Ascending aorta (tissue), 2 donors: ENCODE measurements at regions not wholly inside any gene's neighbourhood (a gene's known extent, or its start where the extent isn't known, plus 50 kb on each side); places are given as distances from the start of the nearest gene placed in this dataset.

Experiments
- DNase-seq, 2 donors: peaks; one replicate each; pipeline ENCODE4 v3.0.0-alpha.2; 2019; ENCODE audit warnings: low spot score in 2 of 2
- H3K27ac ChIP-seq, 2 donors: fragments of 200-600 bp; sonication (generic); one replicate each; pipeline ENCODE4 v1.5.1; 2016 to 2017; ENCODE audit warnings: mild to moderate bottlenecking in 1 of 2
- H3K27me3 ChIP-seq: fragments of 200-600 bp; sonication (generic); one replicate; pipeline ENCODE4 v1.5.1; 2017
- H3K36me3 ChIP-seq, 2 donors: fragments of 200-600 bp; sonication (generic); one replicate each; pipeline ENCODE4 v1.5.1; 2016
- H3K4me1 ChIP-seq, 2 donors: fragments of 200-600 bp; sonication (generic); one replicate each; pipeline ENCODE4 v1.5.1; 2016 to 2017; ENCODE audit warnings: mild to moderate bottlenecking in 1 of 2
- H3K4me3 ChIP-seq, 2 donors: fragments of 200-600 bp; sonication (generic); one replicate each; pipeline ENCODE4 v1.5.1; 2016 to 2017; ENCODE audit warnings: mild to moderate bottlenecking in 1 of 2
- H3K9me3 ChIP-seq, 2 donors: fragments of 200-600 bp; sonication (generic); one replicate each; pipeline ENCODE4 v1.5.1; 2016
- intact Hi-C: fragments of 100-400 bp; cut with DNase I; formaldehyde crosslinking; loops from one replicate; pipeline ENCODE4 v1.15.1; 2023
- TF ChIP-seq, protein P1 (sequence below), 3 experiments: fragments of 200-600 bp in 2 of 3; fragments of 450-650 bp in 1 of 3; sonication (generic) in 2 of 3; IDR thresholded peaks; one replicate each; pipeline ENCODE4 v1.5.1; 2016 to 2019; ENCODE audit warnings: antibody characterized with exemption in 3 of 3, mild to moderate bottlenecking in 1 of 3, moderate library complexity in 1 of 3

DNA sequence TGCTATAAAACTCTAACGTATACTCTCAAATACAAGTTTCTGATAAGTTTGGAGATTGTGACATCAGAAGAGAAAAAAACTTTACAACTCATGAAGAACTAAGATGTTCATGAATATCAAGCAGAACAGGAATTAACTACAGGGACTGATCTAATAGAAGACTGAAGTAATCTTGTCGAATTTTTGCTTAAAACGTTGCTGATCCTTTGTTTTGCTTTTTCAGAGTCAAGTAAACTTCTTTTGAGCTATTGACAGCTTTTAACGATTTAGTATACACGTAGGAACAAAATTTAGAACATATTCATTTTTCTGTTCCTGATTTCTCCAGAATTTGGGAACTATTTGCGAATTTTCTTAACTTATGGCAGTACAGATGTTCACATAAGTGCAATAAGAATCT lies 610.2 kb downstream of the SI start:
- no peak for DNase-seq
- H3K27ac ChIP-seq: no peak overlapping the region
- H3K36me3 ChIP-seq: no peaks in the 10 kb centered on the region
- H3K27me3 ChIP-seq: no peaks in the 10 kb centered on the region
- no peak overlapping the region for H3K4me3 ChIP-seq
- TF ChIP-seq, protein P1, sequence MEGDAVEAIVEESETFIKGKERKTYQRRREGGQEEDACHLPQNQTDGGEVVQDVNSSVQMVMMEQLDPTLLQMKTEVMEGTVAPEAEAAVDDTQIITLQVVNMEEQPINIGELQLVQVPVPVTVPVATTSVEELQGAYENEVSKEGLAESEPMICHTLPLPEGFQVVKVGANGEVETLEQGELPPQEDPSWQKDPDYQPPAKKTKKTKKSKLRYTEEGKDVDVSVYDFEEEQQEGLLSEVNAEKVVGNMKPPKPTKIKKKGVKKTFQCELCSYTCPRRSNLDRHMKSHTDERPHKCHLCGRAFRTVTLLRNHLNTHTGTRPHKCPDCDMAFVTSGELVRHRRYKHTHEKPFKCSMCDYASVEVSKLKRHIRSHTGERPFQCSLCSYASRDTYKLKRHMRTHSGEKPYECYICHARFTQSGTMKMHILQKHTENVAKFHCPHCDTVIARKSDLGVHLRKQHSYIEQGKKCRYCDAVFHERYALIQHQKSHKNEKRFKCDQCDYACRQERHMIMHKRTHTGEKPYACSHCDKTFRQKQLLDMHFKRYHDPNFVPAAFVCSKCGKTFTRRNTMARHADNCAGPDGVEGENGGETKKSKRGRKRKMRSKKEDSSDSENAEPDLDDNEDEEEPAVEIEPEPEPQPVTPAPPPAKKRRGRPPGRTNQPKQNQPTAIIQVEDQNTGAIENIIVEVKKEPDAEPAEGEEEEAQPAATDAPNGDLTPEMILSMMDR (IDR thresholded peaks at IDR 0.05): no peak
- H3K9me3 ChIP-seq: no peaks in the 10 kb centered on the region
- H3K4me1 ChIP-seq: no peaks in the 10 kb centered on the region
- intact Hi-C loops: no loop called here

DNA sequence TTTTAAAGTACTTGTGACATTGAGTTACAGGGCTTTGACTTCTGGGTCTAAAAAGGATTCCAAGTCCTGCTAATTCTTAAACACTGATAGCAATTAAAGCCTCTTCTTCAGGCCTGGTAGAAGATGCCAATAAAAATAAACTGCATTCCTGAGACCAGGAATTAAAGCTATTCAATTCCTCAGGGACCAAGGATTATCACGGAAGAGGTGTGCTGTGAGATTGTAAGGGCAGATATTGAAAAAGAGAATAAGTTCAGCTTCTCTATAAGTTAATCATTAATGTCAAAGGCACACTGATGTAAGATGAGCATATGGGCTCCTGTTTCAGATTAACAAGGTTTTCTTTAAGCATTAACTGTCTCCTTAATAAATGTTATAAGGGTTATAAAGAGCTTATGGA lies 611.3 kb downstream of the SI start:
- H3K36me3 ChIP-seq: no peaks in the 10 kb centered on the region
- DNase-seq: no peak
- no peaks in the 10 kb centered on the region for H3K9me3 ChIP-seq
- no peaks in the 10 kb centered on the region for H3K27me3 ChIP-seq
- TF ChIP-seq, protein P1 (IDR thresholded peaks at IDR 0.05): no peak
- no peak overlapping the region for H3K27ac ChIP-seq
- intact Hi-C loops: no loop called here
- no peak overlapping the region for H3K4me3 ChIP-seq
- no peaks in the 10 kb centered on the region for H3K4me1 ChIP-seq

- no peak overlapping the region for H3K27ac ChIP-seq
- intact Hi-C loops: no loop called here
- TF ChIP-seq, protein P1 (IDR thresholded peaks at IDR 0.05): no peak
- H3K4me1 ChIP-seq: no peaks in the 10 kb centered on the region
- H3K4me3 ChIP-seq: no peak overlapping the region
- H3K36me3 ChIP-seq: no peaks in the 10 kb centered on the region
- H3K9me3 ChIP-seq: no peaks in the 10 kb centered on the region
- H3K27me3 ChIP-seq: no peaks in the 10 kb centered on the region
- no peak for DNase-seq
These were observed 613.1 kb downstream of the SI start for GRCh38 chr3:164465172-164465571.

- no peaks in the 10 kb centered on the region for H3K27me3 ChIP-seq
- TF ChIP-seq, protein P1 (IDR thresholded peaks at IDR 0.05): no peak
- intact Hi-C loops: no loop called here
- H3K4me3 ChIP-seq: no peak overlapping the region
- DNase-seq: no peak
- no peaks in the 10 kb centered on the region for H3K9me3 ChIP-seq
- no peak overlapping the region for H3K27ac ChIP-seq
- H3K4me1 ChIP-seq: no peaks in the 10 kb centered on the region
- H3K36me3 ChIP-seq: no peaks in the 10 kb centered on the region
These were observed 617.4 kb downstream of the SI start for GRCh38 chr3:164460851-164461250.

DNA sequence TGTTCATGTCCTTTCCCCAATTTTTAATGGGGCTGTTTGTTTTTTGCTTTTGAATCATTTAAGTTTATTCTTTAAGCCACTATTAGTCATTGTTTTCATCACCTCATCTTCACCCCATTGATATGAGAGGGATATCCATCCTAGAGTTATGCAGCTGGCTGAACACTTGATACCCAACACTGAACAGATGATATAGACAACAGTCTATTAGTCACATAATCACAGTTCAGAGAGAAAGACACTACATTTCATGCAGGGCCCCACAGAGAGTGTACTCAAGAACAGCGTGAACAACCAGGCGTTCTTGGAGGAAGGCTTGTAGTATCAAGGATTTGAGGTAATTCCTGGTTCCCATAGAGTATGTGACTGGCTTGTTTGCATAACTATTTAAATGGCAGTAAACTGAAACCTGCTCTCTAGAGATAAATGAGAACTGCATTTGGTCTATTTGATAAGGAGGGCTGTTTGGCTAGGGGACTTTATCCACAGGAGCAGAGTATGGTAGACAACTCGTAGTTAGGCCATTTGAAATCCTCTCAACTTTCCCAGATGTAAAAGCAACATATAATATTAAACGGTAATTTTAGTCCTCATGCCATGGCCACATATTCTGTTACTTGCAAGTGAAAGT lies 618.7 kb downstream of the SI start:
- TF ChIP-seq, protein P1 (IDR thresholded peaks at IDR 0.05): no peak
- Histone ChIP-seq H3K27me3 (no peaks in the 10 kb centered on the region), H3K36me3 (no peaks in the 10 kb centered on the region), H3K4me3 (no peak overlapping the region), H3K27ac (no peak overlapping the region), H3K4me1 (no peaks in the 10 kb centered on the region), H3K9me3 (no peaks in the 10 kb centered on the region)
- DNase-seq: no peak
- intact Hi-C loops: no loop called here

GRCh38 chr3:164458986-164459385 lies 619.3 kb downstream of the SI start:
- intact Hi-C loops: no loop called here
- Histone ChIP-seq H3K4me1 (no peaks in the 10 kb centered on the region), H3K27me3 (no peaks in the 10 kb centered on the region), H3K27ac (no peak overlapping the region), H3K9me3 (no peaks in the 10 kb centered on the region), H3K36me3 (no peaks in the 10 kb centered on the region), H3K4me3 (no peak overlapping the region)
- TF ChIP-seq, protein P1 (IDR thresholded peaks at IDR 0.05): no peak
- no peak for DNase-seq
